HFFc6 (cell line): ENCODE measurements at regions not wholly inside any gene's neighbourhood (a gene's known extent, or its start where the extent isn't known, plus 50 kb on each side); places are given as distances from the start of the nearest gene placed in this dataset.

Source experiments
- DNase-seq: peaks from one replicate; pipeline ENCODE4 v3.0.0-alpha.2; 2018
- H3K27ac Mint-ChIP-seq: 2 replicates; pipeline ENCODE4 v1.8.0; 2020; ENCODE audit warnings: mild to moderate bottlenecking, mixed read lengths
- H3K27me3 Mint-ChIP-seq: 2 replicates; pipeline ENCODE4 v1.8.0; 2021; ENCODE audit warnings: mild to moderate bottlenecking, moderate library complexity, mixed read lengths; ENCODE audit not compliant: insufficient read depth
- H3K36me3 Mint-ChIP-seq: 2 replicates; pipeline ENCODE4 v1.8.0; 2021; ENCODE audit warnings: low read depth, mixed read lengths
- H3K4me1 Mint-ChIP-seq: 2 replicates; pipeline ENCODE4 v1.8.0; 2020; ENCODE audit warnings: low read depth, mixed read lengths
- H3K4me3 Mint-ChIP-seq: 2 replicates; pipeline ENCODE4 v1.8.0; 2020; ENCODE audit warnings: mild to moderate bottlenecking, moderate library complexity, mixed read lengths
- H3K9me3 Mint-ChIP-seq: 2 replicates; pipeline ENCODE4 v1.8.0; 2020; ENCODE audit warnings: mild to moderate bottlenecking, mixed read lengths
- TF ChIP-seq, protein P1 (sequence below): fragments of 200-600 bp; sonication (generic); IDR thresholded peaks from 2 replicates; pipeline ENCODE4 v1.5.0; 2021; ENCODE audit warnings: antibody characterized with exemption, mild to moderate bottlenecking

DNA sequence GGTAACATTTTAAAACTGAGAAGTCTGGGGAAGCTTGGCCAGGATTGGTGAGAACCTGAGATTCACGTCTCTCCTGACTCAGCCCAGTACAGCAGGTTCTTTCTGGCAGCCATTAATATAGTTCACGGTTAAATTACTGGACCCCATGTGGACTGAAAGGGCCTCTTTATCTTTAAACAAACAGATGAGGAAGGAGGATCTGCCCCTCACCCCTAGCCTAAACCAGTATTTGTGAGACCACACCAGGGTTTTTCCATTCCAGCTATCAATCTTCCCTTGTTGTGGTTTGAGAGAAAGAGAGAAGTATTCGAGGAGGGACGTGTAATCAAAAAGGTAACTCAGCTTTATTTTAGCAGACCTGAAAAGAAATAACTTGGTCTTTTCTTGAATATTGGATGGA is 137.1 kb downstream of the PROX1 start:
- peaks cover 25% of the 10 kb centered on the region for H3K4me1 Mint-ChIP-seq
- no peaks in the 10 kb centered on the region for H3K9me3 Mint-ChIP-seq
- TF ChIP-seq, protein P1, sequence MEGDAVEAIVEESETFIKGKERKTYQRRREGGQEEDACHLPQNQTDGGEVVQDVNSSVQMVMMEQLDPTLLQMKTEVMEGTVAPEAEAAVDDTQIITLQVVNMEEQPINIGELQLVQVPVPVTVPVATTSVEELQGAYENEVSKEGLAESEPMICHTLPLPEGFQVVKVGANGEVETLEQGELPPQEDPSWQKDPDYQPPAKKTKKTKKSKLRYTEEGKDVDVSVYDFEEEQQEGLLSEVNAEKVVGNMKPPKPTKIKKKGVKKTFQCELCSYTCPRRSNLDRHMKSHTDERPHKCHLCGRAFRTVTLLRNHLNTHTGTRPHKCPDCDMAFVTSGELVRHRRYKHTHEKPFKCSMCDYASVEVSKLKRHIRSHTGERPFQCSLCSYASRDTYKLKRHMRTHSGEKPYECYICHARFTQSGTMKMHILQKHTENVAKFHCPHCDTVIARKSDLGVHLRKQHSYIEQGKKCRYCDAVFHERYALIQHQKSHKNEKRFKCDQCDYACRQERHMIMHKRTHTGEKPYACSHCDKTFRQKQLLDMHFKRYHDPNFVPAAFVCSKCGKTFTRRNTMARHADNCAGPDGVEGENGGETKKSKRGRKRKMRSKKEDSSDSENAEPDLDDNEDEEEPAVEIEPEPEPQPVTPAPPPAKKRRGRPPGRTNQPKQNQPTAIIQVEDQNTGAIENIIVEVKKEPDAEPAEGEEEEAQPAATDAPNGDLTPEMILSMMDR = no peak
- peaks cover 12% of the 10 kb centered on the region; the same call in 1 of the 2 replicates for H3K27me3 Mint-ChIP-seq
- H3K36me3 Mint-ChIP-seq = no peaks in the 10 kb centered on the region
- peak overlapping the region; percentile 54; the same call in 1 of the 2 replicates for H3K4me3 Mint-ChIP-seq
- no peak for DNase-seq
- H3K27ac Mint-ChIP-seq = no peak overlapping the region

DNA sequence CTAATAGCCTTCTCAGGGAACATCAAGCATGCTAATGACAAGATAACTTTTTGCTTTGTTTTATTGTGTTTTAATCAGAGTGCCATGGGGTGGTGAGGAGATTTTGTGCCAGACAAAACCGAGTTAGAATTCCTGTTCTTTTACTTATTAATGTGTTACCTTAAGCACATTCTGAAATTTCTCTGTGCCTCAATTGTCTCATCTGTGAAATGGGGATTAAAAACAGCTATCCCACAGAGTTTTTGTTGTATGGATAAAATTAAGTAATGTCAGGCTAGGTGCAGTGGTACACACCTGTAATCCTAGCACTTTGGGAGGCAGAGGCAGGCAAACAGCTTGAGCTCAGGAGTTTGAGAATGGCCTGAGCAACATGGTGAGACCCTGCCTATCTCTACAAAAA is 138.0 kb downstream of the PROX1 start:
- H3K9me3 Mint-ChIP-seq = no peaks in the 10 kb centered on the region
- H3K4me3 Mint-ChIP-seq = peak overlapping the region; percentile 54; the same call in 1 of the 2 replicates
- DNase-seq = no peak
- no peak overlapping the region for H3K27ac Mint-ChIP-seq
- H3K4me1 Mint-ChIP-seq = peaks cover 25% of the 10 kb centered on the region
- peaks cover 12% of the 10 kb centered on the region; the same call in 1 of the 2 replicates for H3K27me3 Mint-ChIP-seq
- H3K36me3 Mint-ChIP-seq = no peaks in the 10 kb centered on the region
- TF ChIP-seq, protein P1 = no peak

DNA sequence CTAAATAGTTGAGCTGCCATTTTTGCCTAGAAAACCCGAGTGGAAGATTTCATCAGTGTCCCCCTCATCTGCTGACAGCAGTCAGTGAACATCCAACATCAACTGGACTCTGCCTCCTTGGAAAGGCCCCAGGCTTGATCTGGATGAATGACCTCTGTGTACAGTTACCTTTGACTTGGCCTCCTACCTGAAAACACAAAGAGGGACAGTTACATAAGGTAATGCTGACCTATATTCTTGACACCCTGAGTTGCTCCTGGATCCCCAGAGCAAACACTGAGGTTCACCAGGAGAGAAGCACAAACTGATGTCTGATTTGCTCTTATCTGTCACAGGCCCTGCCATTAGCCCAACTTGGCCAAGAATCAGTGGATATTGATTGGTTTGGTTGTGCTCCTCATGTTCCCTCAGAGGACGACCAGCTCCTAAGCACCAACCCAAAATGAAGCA is 138.9 kb downstream of the PROX1 start:
- peaks cover 16% of the 10 kb centered on the region; the same call in 1 of the 2 replicates for H3K27me3 Mint-ChIP-seq
- TF ChIP-seq, protein P1 = no peak
- H3K27ac Mint-ChIP-seq = no peak overlapping the region

DNA sequence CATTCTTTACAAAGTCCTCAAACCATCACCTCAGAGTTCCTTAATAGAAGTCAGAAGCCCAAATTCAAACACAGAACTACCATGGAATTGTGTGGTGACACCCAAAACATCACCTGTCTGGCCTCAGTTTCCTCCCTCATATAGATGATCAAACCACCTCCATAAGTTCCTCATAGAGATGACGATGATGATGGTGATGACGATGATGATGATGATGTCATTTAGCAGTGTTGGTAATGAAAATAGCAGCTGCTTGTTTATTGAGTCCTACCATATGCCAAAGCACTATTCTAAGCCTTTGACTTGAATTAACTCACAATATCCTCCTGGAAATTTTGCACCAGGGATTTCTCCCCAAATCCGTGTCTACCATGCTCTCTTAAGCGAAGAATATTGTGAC is 139.9 kb downstream of the PROX1 start:
- H3K27ac Mint-ChIP-seq = no peak overlapping the region
- TF ChIP-seq, protein P1 = no peak
- no peaks in the 10 kb centered on the region for H3K36me3 Mint-ChIP-seq
- DNase-seq = no peak
- H3K27me3 Mint-ChIP-seq = peaks cover 17% of the 10 kb centered on the region
- peaks cover 25% of the 10 kb centered on the region for H3K4me1 Mint-ChIP-seq
- H3K4me3 Mint-ChIP-seq = no peak overlapping the region
- no peaks in the 10 kb centered on the region for H3K9me3 Mint-ChIP-seq

More for the DNA sequence above, 138.9 kb downstream of the PROX1 start:
- Mint-ChIP-seq H3K4me1 (peaks cover 25% of the 10 kb centered on the region), H3K9me3 (no peaks in the 10 kb centered on the region), H3K36me3 (no peaks in the 10 kb centered on the region), H3K4me3 (no peak overlapping the region)
- no peak for DNase-seq

DNA sequence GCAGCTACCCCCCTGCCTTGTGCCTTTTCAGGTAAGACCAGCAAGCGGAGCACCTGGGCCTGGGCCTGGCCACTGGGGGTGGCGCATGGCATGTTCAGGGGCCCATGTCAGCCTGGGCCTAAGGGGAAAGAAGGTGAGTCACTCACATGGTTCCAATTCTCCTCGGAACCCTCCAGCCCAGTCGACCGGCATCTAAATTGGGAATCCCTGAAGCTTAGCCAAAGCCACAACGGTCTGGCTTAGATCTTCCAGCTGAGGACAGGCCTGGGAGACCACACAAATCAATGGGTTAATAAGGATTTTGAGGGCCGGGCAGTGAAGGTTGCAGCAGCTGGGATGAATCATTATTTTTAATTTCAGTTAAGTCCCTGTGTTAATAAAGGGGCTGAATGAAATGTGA is 145.1 kb upstream of the SMYD2 start:
- no peaks in the 10 kb centered on the region for H3K9me3 Mint-ChIP-seq
- H3K27ac Mint-ChIP-seq = no peak overlapping the region
- peaks cover 14% of the 10 kb centered on the region for H3K27me3 Mint-ChIP-seq
- TF ChIP-seq, protein P1 = no peak
- H3K4me1 Mint-ChIP-seq = no peaks in the 10 kb centered on the region
- DNase-seq = no peak
- no peak overlapping the region for H3K4me3 Mint-ChIP-seq
- no peaks in the 10 kb centered on the region for H3K36me3 Mint-ChIP-seq
